GM18508 (cell line): ENCODE measurements at regions not wholly inside any gene's neighbourhood (a gene's known extent, or its start where the extent isn't known, plus 50 kb on each side); places are given as distances from the start of the nearest gene placed in this dataset.

ENCODE experiments used
- ATAC-seq: cut with Tn5 transposase; IDR thresholded peaks from one replicate; pipeline ENCODE4 v1.9.1; 2021; ENCODE audit warnings: moderate number of reproducible peaks; ENCODE audit not compliant: insufficient read depth, unreplicated experiment

DNA sequence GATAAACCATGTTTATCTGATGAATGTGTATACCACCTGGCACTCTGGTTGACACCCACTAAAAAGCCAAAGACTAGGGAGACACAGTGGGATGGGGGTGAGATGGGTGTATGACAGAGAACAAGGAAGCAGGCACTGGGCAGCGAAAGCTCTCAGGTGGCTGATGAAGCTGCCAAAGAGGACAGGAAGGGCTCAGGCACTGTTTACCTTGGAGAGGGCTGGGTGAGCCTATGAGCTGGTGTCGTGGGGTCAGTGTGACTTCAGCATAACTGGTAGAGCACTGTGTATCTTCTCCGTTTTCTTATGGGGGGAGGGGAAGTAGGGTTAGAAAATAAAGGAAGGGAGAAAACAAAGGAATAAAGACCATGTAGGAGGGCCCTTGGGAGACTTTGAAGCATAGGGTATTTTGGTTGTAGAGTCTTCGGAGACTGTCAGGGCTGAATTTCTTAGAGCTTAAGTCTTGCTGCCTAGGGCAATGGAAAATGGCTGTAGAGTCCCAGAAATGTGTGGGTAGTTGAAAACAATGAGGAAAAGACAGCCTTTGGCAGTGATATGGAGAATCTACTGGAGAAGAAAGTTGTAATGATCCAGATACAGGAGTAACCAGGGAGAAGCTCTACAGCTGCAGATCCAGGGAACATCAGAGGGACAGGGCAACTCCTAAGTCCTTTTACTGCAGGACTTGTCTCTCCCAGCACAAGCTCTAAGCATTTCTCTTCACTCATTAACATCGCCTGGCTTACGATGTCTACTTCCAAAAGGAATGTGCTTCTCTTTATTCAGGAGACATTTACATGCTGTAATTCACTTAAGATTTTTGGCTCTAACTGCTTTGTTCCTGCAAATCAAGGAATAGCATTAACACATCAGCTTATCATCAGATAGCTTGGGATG lies 120.0 kb downstream of the AQP4 start:
- no peak for ATAC-seq

DNA sequence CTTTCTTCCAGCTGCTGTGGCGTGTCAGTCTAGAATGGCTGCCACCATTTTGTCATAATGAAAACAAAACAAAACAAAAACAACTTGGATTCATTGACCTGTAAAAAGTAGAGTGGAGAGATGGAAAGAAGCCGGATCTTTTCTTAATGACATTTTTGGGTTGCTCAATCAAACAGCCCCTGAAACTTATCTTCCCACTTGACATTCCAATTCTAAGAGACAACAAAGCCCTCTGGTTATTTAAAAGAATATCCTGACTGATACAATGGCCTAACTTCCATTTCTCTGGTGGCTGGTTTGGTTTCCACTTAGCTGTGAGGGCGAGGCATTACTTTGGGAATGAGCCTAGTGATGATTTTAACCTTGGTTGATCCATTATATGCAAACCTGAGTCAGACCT lies 123.7 kb downstream of the AQP4 start:
- no peak for ATAC-seq

DNA sequence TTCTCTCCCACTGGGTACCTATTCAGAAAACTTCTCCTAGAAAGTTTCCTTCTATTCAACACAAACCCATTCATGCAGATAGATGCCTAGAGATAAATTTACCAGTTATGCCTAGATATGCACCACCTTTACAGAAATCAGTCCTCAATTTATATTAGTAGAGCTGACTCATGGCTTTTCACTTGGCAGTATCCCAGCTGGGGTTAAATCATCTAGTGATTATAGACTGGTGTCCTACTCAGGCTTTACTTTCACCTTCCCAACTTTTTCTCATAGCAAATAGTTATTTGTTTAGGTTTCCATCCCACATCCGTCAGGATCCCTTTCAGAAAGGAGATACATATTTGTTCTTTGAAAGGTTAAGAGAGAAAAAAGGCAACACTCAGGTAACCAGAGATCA lies 124.5 kb downstream of the AQP4 start:
- no peak for ATAC-seq

DNA sequence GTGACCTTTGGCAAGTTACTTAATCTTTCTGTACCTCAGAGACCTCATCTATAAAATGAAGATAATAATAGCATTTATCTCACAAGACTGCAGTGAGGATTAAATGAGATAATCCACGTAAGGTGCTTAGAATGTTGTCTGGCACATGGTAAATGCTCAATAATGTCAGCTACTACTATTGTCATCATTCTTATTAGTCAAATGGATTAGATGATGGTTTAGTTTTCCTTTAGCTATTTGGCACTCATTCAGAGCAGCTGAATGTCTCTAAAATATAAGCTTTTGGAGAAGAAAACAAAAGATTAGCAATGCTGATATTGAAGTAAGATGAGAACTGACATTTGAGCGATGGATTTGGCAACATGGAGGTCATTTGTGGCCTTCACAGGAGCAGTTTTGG lies 125.1 kb downstream of the AQP4 start:
- ATAC-seq = no peak

DNA sequence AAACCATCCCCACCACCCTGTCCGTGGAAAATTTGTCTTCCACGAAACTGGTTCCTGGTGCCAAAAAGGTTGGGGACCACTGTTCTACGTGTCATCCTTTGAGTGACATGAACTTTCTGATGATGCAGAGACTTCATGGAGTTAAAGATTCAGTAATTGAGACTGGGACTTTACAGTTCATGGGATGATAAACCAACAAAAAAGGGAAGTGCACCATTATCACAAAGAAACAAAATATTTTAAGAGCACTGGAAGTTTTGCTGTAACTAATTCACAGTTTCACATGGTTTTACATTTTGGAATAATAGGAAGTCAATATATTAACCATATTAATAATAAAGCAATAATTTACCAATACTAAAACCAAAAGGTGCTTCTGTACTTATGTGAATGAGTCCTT lies 126.8 kb downstream of the AQP4 start:
- no peak for ATAC-seq

DNA sequence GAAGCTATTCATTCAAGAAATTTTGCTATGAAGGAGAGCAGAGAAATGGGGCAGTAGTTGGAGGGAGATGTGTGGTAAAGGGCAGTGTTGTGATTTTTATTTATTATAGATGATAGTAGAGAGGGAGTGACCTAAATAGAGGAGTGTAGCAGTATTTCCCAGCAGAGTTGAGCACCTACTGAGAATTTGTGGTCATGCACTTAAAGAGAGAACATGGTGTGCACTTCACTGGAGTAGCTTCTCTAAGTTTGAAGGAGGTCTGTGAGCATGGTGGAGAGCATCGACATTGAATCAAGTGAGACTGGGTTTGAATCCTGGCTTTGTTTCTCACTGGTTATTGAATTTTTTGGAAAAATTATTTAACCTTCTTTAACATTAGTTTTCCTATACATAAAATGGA lies 129.2 kb downstream of the AQP4 start:
- no peak for ATAC-seq

DNA sequence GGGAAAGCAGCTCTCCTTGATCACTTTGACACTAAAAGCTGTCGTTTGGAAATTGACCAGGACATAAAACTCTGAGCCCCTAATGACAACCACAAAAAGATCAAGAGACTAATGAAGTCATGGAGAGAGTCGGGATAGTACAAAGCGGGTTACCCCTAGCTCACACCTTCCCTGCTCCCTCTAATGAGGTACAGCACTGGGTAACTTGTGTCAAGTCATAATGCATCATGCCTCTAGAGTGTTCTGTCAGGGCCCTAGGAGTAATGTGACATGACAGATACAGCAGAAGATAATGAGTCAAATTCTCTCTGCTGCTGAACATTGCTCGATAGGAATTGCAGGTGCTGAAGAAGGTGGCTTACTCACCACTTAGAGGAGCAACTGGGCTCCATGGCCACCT lies 130.7 kb downstream of the AQP4 start:
- no peak for ATAC-seq

DNA sequence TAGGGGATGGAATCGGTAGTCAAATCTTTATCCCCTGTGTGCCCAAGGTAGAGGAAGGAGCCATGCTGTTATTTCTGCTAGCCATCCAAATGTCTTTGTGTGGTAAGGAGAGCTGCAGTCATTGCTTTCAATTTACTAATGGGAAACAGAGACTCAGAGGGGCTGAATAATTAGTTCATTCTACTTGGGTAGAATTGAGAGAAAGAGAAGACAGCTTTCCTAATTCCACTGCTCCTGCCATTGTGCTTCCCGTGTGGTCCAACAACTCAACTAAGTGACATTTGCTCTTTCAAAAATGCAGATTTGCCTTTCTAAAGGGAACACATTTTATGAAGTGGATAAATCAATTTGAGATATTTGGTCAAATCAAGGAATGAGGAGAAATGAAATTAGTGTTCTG lies 136.1 kb downstream of the AQP4 start:
- ATAC-seq = no peak

DNA sequence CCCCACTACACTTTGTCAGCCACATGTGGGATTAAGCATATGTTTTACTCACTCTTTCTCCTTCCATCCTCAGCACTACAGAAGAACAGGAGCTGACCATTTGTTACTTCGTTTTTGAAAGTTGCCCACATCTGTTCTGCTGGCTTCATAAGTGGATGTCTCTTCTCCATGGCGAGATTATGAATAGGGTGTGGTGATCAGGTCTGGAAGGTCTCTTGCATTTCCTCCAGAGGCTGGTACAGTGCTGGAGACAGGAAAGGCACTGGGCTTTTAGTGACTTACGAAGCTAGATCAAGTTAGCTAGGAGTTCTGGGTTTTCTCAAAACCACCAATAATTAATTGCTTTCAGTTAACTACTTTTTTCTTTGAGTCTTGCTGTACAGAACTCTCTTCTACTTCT lies 136.5 kb downstream of the AQP4 start:
- no peak for ATAC-seq

DNA sequence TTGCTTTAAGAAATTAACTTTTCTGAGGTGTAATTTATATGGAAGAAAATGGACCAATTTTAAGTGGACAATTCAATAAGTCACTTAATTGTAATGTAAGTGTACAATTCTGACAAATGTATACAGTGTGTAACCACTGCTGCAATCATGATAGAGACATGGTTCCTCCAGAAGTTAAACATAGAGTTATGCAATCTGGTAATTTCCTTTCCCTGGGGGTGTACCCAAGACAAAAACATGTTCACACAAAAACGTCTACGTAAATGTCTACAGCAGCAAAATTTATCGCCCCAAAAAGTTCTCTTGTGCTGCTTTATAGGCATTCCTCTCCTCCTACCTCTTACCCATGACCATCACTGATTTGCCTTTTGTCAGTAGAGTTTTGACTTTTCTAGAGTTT lies 141.5 kb downstream of the AQP4 start:
- ATAC-seq = no peak

DNA sequence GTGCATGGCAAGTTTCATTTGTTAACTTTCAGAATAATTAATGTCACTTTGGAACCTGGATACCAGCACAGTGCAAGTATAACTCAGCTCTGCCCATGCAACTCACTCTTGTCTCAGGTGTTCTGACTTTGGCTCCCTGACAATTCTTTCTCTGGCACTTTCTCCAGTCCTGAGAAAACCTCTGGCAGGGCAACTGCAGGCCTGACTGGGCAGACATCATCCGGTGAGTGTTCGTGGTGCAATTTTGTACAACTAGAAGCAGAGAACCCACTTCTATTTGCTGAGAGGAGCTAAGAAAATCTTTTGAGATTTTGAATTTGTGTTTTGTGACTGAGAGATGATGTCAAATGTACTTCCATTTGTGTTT lies 143.0 kb downstream of the AQP4 start:
- no peak for ATAC-seq

DNA sequence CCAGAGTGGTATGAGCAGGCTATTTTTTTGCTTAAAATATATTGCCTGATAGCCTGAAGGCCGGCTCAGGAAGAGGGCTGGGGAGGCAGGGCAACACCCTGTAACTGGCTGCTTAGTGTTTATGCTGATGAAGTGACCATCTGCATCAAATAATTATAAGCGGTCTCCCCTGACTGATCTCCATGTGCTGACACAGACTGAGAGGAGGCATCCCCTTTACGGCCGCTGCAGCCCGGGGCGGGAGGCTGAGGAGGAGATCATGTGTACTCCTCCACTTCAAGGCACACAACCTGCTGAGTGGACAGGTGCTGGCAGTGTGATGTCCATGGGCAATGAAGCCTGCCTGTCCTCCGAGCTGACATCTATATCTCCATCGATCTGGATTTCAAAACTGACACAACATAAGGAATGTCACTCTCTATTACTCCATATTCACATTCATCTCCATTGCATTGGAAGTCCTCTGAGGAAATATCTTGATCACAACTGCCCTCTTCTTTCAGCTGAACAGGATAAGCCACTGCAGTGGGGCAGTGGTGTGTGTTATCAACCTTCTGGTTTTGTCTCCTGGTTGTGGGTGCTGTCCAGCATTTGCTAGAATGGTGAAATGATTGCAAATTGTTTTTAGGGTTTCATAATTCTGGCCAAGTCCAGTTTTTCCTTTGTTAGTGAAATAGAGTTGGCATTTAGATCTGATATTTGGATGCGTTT lies 143.5 kb downstream of the AQP4 start:
- no peak for ATAC-seq

DNA sequence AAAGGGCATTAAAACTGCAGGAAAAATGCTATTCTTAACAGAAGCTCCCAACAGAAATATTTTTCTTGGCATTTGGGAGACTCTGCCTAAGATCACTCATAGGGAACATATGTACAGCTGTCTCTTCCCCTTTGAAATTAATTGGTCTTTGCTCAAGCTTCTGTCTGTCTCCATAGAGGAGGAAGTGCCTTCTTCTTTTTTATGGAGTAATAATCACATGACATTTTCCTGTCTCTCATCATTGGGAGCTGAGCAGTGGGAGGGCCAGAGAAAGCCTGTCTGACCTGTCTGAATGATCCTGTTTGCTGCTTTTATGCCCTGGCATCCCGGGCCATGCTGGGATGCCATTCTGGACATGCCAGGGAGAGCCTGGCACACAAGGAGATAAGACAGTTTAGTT lies 145.6 kb downstream of the AQP4 start:
- ATAC-seq = no peak

DNA sequence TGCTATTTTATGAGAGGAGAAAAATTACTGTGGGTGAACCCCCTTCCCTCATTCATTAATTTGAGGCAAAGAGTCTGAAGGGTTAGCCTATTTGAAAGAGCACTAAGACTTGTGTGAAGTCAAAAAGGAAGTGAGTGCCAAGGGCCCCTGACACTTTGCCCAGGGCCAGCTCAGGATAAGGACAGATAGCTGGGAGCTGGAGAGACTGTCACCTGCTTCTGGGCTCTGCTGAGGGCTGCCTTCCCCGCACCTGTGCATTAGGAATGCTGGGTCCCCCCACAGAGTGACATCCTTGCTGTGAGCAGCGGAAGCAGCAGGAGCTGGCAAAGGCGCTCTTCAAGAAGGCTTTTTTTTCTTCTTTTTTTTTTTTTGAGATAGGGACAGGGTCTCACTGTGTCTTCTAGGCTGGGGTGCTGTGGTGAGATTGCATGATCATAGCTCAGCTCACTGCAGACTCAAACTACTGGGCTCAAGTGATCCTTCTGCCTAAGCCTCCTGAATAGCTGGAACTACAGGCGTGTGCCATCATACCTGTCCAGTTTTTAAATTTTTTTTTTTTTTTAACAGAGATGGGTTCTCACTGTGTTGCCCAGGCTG lies 148.3 kb downstream of the AQP4 start:
- ATAC-seq = no peak

DNA sequence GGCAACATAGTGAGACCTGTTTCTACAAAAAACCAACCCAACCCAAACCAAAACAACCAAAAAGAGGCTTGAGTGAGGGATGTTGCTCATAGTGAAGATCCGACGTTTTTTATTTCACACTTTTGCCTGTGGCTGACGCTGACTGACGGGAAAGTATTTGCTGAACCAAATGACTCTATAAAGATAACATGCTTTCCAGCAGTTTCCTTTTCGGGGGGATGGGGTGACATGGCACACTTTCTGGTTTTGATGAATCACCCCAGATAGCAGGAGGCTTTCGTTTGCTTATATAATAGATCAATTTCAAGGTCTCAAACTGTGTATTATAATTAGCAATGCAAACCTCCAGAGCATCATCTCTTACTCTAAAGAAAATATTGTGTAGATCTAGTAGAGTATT lies 150.8 kb downstream of the AQP4 start:
- ATAC-seq = no peak

DNA sequence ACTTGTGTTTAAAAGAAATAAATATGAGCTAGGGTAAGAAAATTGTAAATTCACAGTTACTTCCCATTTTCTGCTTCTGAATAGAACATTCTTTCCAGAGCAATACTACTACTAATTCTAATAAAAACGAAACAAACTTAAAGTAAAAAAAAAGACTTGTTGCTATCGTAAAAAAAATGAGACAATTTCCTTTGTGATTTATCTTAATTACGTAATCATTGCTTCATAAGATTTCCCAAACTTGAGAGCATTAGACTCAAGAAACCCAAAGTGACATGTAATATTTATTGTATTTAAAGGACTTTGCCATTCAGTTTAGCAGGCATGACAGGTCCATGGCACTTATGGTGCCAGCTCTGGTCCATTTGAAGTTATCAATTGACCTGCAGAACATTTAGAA lies 153.8 kb downstream of the AQP4 start:
- ATAC-seq = no peak

DNA sequence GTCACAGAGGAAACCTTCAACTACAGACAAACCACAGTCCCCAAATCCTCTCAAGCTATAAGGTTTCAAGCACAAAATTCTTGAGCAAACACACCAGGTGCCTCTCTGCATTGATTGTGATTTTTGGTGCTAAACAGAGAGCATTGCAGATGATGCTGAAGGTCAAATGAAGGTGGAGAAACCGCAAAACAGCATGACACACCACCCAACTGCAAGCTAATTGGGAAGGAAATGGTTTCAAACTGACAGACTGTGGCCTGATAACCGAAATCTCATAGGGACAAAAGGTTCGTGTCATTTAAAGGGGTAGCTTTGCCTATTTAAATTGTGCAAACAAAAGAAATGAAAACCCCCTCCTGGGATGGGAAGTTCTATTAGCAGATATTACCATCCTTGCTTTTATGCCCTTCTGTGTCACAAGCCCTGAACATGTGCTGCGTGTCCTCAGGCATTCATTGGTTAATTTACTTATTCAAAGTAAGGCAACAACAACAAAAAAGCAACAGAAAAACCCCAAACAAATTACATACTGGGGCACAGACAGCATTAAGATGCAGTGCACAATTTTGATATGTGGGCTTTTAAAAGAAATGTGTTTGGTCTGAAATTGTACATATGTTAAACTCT lies 154.9 kb downstream of the AQP4 start:
- peak; percentile 84 for ATAC-seq

DNA sequence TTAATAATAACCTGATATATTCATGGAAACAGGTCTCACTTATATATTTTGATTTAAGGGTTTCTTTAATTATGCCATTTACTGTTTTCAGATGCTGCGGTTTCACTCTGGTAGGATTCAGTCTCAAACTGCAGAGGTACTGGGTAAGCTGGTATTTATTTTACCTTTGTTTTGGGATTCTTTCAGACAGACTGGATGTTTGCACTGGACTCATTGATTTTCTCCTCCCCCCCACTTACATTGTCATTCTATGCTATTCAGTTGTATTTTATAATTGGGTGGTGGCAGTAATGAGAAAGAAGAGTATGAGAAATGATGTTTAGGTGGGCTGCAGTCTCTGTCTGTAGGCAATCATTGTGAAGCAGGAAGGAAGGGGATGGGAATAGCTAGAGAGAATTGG lies 155.6 kb downstream of the AQP4 start:
- no peak for ATAC-seq

DNA sequence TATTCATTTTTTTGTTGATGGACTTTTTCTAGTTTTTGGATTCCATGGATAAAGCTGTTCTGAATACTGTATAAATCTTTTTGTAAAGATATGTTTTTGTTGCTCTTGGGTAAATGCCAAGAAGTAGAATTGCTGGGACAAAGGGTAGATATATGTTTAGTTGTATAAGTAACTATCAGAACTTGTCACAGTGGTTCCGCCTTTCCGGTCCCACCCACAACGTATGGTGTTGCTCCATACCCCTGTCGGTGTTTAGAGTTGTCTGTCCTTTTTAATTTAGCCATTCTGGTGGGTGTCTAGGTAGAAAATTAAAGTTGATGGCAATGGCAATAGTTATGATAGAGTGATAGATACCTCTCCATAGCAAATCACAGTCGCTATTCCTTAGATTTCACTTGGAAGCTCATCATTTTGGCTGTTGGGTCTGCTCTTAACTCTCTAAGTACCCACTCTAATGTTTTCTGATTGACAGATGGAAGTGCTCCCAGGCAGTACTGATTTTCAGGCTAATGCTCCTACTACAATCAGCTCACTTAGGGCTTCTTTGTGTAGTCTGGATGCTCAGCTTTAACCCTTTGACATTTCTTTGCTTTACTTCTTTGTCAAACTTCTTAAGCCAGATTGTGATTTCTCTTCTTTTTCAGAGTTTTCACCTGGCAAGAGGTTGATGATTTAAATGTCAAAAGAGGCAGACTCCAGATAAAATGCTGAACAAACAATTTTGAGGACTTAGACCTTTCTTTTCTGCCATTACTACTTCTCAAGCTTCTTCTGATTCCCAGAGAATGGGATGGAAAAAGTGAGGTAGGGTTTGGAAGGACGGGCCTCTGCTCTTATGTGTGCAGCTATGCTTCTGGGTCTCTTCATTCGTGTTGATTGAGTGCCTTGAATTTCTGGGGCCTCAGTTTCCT lies 156.4 kb downstream of the AQP4 start:
- no peak for ATAC-seq

DNA sequence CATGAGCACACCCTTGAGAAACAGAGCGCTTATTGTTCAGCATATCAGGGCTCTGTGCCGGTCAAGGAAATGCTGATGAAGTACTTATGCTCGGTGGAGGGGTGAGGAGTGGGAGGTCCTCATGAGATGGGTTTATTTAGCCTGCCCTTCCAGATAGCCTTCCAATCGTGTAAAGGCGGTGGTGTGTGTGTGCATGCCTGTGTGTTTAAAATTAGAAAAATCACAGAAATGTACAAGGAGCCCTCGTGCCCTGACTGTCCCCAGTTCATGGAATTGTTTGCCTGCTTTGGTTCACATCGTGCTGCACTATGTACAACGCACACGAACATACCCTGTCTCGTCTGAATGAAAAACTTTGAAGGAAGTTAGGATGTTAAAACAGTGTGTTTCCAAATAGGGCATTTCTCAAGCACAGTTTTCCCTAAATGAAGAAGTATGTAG lies 158.6 kb downstream of the AQP4 start:
- ATAC-seq = no peak
